ENCODE measurements at regions not wholly inside any gene's neighbourhood (a gene's known extent, or its start where the extent isn't known, plus 50 kb on each side); places are given as distances from the start of the nearest gene placed in this dataset.
"Not testable (repeated sequence)": the region's sequence is repeated elsewhere in the genome, so short reads cannot be mapped to it uniquely, and the experiment has no call there.

GRCh38 chr11:82194521-82194920 lies 539.1 kb downstream of the FAM181B start:
- no peak for DNase-seq

GRCh38 chr11:82191695-82192094 lies 542.0 kb downstream of the FAM181B start:
- DNase-seq: no peak

GRCh38 chr11:82185925-82186324 lies 547.7 kb downstream of the FAM181B start:
- no peak for DNase-seq

GRCh38 chr11:82184966-82185365 lies 548.7 kb downstream of the FAM181B start:
- no peak for DNase-seq

- DNase-seq: no peak
Measured at GRCh38 chr11:82183346-82183745, 550.3 kb downstream of the FAM181B start.

GRCh38 chr11:82182697-82183096 lies 551.0 kb downstream of the FAM181B start:
- DNase-seq: not testable (repeated sequence)

GRCh38 chr11:82181796-82182195 lies 551.9 kb downstream of the FAM181B start:
- DNase-seq: not testable (repeated sequence)

- no peak for DNase-seq
Measured at GRCh38 chr11:82176945-82177344, 556.7 kb downstream of the FAM181B start.

- no peak for DNase-seq
Measured at GRCh38 chr11:82176365-82176764, 557.3 kb downstream of the FAM181B start.

GRCh38 chr11:82174610-82175009 lies 559.1 kb downstream of the FAM181B start:
- DNase-seq: no peak

GRCh38 chr11:82146789-82147188 lies 586.9 kb downstream of the FAM181B start:
- no peak for DNase-seq

- no peak for DNase-seq
Measured at GRCh38 chr11:82118946-82119345, 614.7 kb downstream of the FAM181B start.

GRCh38 chr11:82117362-82117761 lies 616.3 kb downstream of the FAM181B start:
- no peak for DNase-seq

- no peak for DNase-seq
Measured at GRCh38 chr11:82105331-82105998, 628.2 kb downstream of the FAM181B start.

- no peak for DNase-seq
Measured at GRCh38 chr11:82092904-82093303, 640.8 kb downstream of the FAM181B start.

- DNase-seq: no peak
Measured at GRCh38 chr11:82089426-82089825, 644.2 kb downstream of the FAM181B start.

GRCh38 chr11:82085493-82085892 lies 648.2 kb downstream of the FAM181B start:
- DNase-seq: no peak

- DNase-seq: no peak
Measured at GRCh38 chr11:82082976-82083375, 650.7 kb downstream of the FAM181B start.

GRCh38 chr11:82080160-82080559 lies 653.5 kb downstream of the FAM181B start:
- no peak for DNase-seq

- no peak for DNase-seq
Measured at GRCh38 chr11:82076126-82076525, 657.5 kb downstream of the FAM181B start.

- DNase-seq: no peak
Measured at GRCh38 chr11:82059505-82059904, 674.2 kb downstream of the FAM181B start.

- no peak for DNase-seq
Measured at GRCh38 chr11:82056450-82056849, 677.2 kb downstream of the FAM181B start.

GRCh38 chr11:82049199-82049598 lies 684.5 kb downstream of the FAM181B start:
- no peak for DNase-seq

- no peak for DNase-seq
Measured at GRCh38 chr11:82047200-82047599, 686.5 kb downstream of the FAM181B start.

GRCh38 chr11:82046778-82047177 lies 686.9 kb downstream of the FAM181B start:
- DNase-seq: no peak

Data from DMS79 treated with DMSO at 0.1 percent for 48 hours (cell line).